ENCODE measurements at regions not wholly inside any gene's neighbourhood (a gene's known extent, or its start where the extent isn't known, plus 50 kb on each side); places are given as distances from the start of the nearest gene placed in this dataset.

- no peak overlapping the region for H3K27ac Mint-ChIP-seq
Observed at GRCh38 chr3:154515921-154516320, 85.9 kb upstream of the GPR149 start.

DNA sequence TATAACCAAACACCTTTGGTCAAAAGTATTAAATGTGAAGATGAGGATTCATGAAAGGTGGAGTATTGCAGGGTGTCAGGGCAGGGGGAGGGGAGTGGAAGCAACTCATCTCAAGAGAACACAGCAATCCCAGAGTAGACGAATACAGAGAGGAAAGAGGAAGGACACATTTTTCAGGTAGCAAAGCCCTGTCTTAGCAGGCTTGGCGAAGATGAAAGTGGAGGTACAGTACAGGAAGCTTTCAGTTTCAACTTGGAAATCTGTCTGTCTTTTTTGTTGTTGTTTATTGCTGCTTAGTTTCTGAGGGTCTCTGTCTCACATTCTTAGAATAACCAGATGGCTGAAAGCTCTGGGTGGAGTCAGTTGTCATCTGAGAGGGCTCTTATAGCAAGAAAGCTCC, 80.8 kb upstream of the GPR149 start:
- Mint-ChIP-seq H3K27ac (no peak overlapping the region), H3K27me3 (ENCODE audit: insufficient read depth, low read depth) (no peaks in the 10 kb centered on the region), H3K4me3 (no peak overlapping the region), H3K9me3 (no peaks in the 10 kb centered on the region), H3K4me1 (no peaks in the 10 kb centered on the region), H3K36me3 (no peaks in the 10 kb centered on the region)
- Histone ChIP-seq H3F3A (ENCODE audit: low read depth) (no peaks in the 10 kb centered on the region), H3K4me2 (no peak overlapping the region), H3K27me3 (no peaks in the 10 kb centered on the region), H3K27ac (no peak overlapping the region), H2AFZ (replicated peaks) (no peak overlapping the region), H3K4me3 (no peak overlapping the region), H3K9ac (no peak overlapping the region), H3K4me1 (no peaks in the 10 kb centered on the region), H3K9me3 (ENCODE audit: low read depth) (no peaks in the 10 kb centered on the region), H3K36me3 (no peaks in the 10 kb centered on the region), H4K20me1 (ENCODE audit: low read depth) (no peaks in the 10 kb centered on the region), H3K79me2 (ENCODE audit: low read depth) (no peaks in the 10 kb centered on the region)
- TF ChIP-seq EZH2 (IDR thresholded peaks at IDR 0.05) (no peak), CTCF (IDR thresholded peaks at IDR 0.05) (no peak), EZH2phosphoT487 (IDR thresholded peaks at IDR 0.05) (no peak)
- DNase-seq (ENCODE audit: low spot score), result no peak

More at GRCh38 chr3:154515921-154516320, 85.9 kb upstream of the GPR149 start:
- Mint-ChIP-seq H3K4me1 (no peaks in the 10 kb centered on the region), H3K36me3 (no peaks in the 10 kb centered on the region), H3K4me3 (no peak overlapping the region), H3K9me3 (no peaks in the 10 kb centered on the region), H3K27me3 (ENCODE audit: insufficient read depth, low read depth) (no peaks in the 10 kb centered on the region)
- TF ChIP-seq EZH2 (IDR thresholded peaks at IDR 0.05) (no peak), CTCF (IDR thresholded peaks at IDR 0.05) (no peak), EZH2phosphoT487 (IDR thresholded peaks at IDR 0.05) (no peak)
- H2AFZ ChIP-seq (replicated peaks), result no peak overlapping the region
- no peaks in the 10 kb centered on the region for H3K79me2 ChIP-seq (ENCODE audit: low read depth)
- no peaks in the 10 kb centered on the region for H3F3A ChIP-seq (ENCODE audit: low read depth)
- DNase-seq (ENCODE audit: low spot score), result no peak
- no peaks in the 10 kb centered on the region for H3K27me3 ChIP-seq
- H3K36me3 ChIP-seq, result no peaks in the 10 kb centered on the region
- H3K4me2 ChIP-seq, result no peak overlapping the region
- no peak overlapping the region for H3K4me3 ChIP-seq
- H3K4me1 ChIP-seq, result no peaks in the 10 kb centered on the region
- no peaks in the 10 kb centered on the region for H3K9me3 ChIP-seq (ENCODE audit: low read depth)
- no peak overlapping the region for H3K9ac ChIP-seq
- no peak overlapping the region for H3K27ac ChIP-seq
- H4K20me1 ChIP-seq (ENCODE audit: low read depth), result no peaks in the 10 kb centered on the region

- no peak overlapping the region for H3K4me3 ChIP-seq
- Mint-ChIP-seq H3K36me3 (no peaks in the 10 kb centered on the region), H3K9me3 (no peaks in the 10 kb centered on the region), H3K4me3 (no peak overlapping the region), H3K27me3 (ENCODE audit: insufficient read depth, low read depth) (no peaks in the 10 kb centered on the region), H3K4me1 (no peaks in the 10 kb centered on the region), H3K27ac (no peak overlapping the region)
- H3K9me3 ChIP-seq (ENCODE audit: low read depth), result no peaks in the 10 kb centered on the region
- no peaks in the 10 kb centered on the region for H3K4me1 ChIP-seq
- H3K27ac ChIP-seq, result no peak overlapping the region
- H3K9ac ChIP-seq, result no peak overlapping the region
- H2AFZ ChIP-seq (replicated peaks), result no peak overlapping the region
- H4K20me1 ChIP-seq (ENCODE audit: low read depth), result no peaks in the 10 kb centered on the region
- no peaks in the 10 kb centered on the region for H3K27me3 ChIP-seq
- H3K4me2 ChIP-seq, result no peak overlapping the region
- no peak for DNase-seq (ENCODE audit: low spot score)
- no peak for TF ChIP-seq EZH2 (IDR thresholded peaks at IDR 0.05)
- no peak for TF ChIP-seq EZH2phosphoT487 (IDR thresholded peaks at IDR 0.05)
- no peak for TF ChIP-seq CTCF (IDR thresholded peaks at IDR 0.05)
- no peaks in the 10 kb centered on the region for H3K36me3 ChIP-seq
- H3K79me2 ChIP-seq (ENCODE audit: low read depth), result no peaks in the 10 kb centered on the region
- H3F3A ChIP-seq (ENCODE audit: low read depth), result no peaks in the 10 kb centered on the region
Observed at GRCh38 chr3:154507727-154508126, 77.7 kb upstream of the GPR149 start.

Measured in neural progenitor cell (in vitro differentiated cells).